ENCODE measurements at regions not wholly inside any gene's neighbourhood (a gene's known extent, or its start where the extent isn't known, plus 50 kb on each side); places are given as distances from the start of the nearest gene placed in this dataset.

GRCh38 chr6:151167034-151167433 is 72.7 kb upstream of the AKAP12 start:
- Mint-ChIP-seq H3K4me3 (no peak overlapping the region), H3K27me3 (peaks cover 2% of the 10 kb centered on the region), H3K27ac (no peak overlapping the region), H3K4me1 (ENCODE audit: low read depth) (no peaks in the 10 kb centered on the region), H3K9me3 (peaks cover 1% of the 10 kb centered on the region), H3K36me3 (ENCODE audit: low read depth) (no peaks in the 10 kb centered on the region)
- intact Hi-C loops (cut with micrococcal nuclease): no loop called here
- ATAC-seq: no peak
- CTCF ChIA-PET: no interaction called here
- TF ChIP-seq, protein P1, sequence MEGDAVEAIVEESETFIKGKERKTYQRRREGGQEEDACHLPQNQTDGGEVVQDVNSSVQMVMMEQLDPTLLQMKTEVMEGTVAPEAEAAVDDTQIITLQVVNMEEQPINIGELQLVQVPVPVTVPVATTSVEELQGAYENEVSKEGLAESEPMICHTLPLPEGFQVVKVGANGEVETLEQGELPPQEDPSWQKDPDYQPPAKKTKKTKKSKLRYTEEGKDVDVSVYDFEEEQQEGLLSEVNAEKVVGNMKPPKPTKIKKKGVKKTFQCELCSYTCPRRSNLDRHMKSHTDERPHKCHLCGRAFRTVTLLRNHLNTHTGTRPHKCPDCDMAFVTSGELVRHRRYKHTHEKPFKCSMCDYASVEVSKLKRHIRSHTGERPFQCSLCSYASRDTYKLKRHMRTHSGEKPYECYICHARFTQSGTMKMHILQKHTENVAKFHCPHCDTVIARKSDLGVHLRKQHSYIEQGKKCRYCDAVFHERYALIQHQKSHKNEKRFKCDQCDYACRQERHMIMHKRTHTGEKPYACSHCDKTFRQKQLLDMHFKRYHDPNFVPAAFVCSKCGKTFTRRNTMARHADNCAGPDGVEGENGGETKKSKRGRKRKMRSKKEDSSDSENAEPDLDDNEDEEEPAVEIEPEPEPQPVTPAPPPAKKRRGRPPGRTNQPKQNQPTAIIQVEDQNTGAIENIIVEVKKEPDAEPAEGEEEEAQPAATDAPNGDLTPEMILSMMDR (IDR thresholded peaks at IDR 0.05): no peak
- no peak for DNase-seq
- POLR2A ChIA-PET: no interaction called here

- H3K27me3 Mint-ChIP-seq: peaks cover 7% of the 10 kb centered on the region
- no peaks in the 10 kb centered on the region for H3K36me3 Mint-ChIP-seq (ENCODE audit: low read depth)
- DNase-seq: no peak
- H3K9me3 Mint-ChIP-seq: peaks cover 1% of the 10 kb centered on the region
- TF ChIP-seq, protein P1 (IDR thresholded peaks at IDR 0.05): no peak
- CTCF ChIA-PET: no interaction called here
- no peak overlapping the region for H3K27ac Mint-ChIP-seq
- intact Hi-C loops (cut with micrococcal nuclease): no loop called here
- ATAC-seq: no peak
- H3K4me1 Mint-ChIP-seq (ENCODE audit: low read depth): no peaks in the 10 kb centered on the region
- H3K4me3 Mint-ChIP-seq: no peak overlapping the region
- POLR2A ChIA-PET: no interaction called here
Measured at GRCh38 chr6:151170622-151171246, 69.0 kb upstream of the AKAP12 start.

DNA sequence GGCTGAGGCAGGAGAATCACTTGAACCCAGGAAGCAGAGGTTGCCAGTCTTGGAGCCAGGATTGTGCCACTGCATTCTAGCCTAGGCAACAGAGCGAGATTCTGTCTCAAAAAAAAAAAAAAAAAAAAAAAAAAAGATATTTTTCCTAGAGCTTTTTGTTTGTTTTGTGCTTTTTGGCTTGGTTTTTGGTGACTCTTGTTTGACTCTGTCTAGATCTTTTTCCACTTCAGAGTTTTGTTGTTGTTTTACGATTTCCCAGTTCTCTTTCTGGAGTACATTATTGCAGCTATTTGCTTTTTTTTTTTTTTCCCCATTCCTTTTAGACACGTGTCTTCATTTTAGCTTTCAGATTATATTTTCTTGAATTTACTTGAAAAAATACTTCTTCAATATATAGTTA is 67.0 kb upstream of the AKAP12 start:
- CTCF ChIA-PET: no interaction called here
- H3K9me3 Mint-ChIP-seq: no peaks in the 10 kb centered on the region
- POLR2A ChIA-PET: no interaction called here
- peaks cover 7% of the 10 kb centered on the region for H3K27me3 Mint-ChIP-seq
- ATAC-seq (no peak), DNase-seq (no peak)
- intact Hi-C loops (cut with micrococcal nuclease): no loop called here
- no peak overlapping the region for H3K27ac Mint-ChIP-seq
- H3K4me1 Mint-ChIP-seq (ENCODE audit: low read depth): no peaks in the 10 kb centered on the region
- H3K36me3 Mint-ChIP-seq (ENCODE audit: low read depth): no peaks in the 10 kb centered on the region
- TF ChIP-seq, protein P1 (IDR thresholded peaks at IDR 0.05): no peak
- no peak overlapping the region for H3K4me3 Mint-ChIP-seq

DNA sequence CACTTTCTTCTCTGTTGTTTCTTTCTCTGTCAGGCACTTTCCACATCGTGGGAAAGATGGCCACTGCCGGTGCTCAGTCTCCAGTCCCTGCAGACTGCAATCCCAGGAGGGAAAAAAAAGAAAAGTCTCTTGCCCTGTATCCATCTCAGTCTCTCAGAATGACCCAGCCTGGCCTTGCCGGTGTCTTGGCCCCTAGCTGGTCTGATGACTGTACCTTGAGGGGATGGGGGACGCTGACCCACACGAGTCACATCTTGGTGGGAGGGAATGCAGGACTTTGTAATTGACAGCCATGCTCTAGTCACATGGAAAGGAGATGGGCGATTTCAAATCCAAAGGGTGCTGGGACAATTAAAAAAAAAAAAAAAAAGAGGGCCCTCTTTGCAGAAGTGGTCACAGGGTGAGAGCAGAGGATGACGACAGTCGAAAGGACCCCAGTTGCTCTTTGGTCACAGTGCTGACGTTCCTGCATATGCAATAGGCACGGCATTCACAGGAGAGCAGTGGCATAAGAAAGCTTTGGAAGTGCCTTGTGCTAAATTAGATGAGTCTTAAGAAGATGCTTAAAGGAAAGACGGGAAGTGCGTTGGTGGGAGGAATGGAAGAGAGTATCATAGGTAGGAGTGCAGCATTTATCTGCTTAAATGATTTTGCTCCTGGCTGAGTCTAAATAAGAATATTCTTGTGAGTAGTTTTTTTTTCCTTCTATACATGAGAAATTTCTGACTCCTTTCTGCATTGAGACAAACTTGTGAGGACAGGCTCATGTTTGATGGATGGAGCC is 63.9 kb upstream of the AKAP12 start:
- no peaks in the 10 kb centered on the region for H3K4me1 Mint-ChIP-seq (ENCODE audit: low read depth)
- ChIA-PET CTCF (no interaction called here), POLR2A (no interaction called here)
- no peak overlapping the region for H3K4me3 Mint-ChIP-seq
- peaks cover 10% of the 10 kb centered on the region for H3K27me3 Mint-ChIP-seq
- no peak for DNase-seq
- H3K27ac Mint-ChIP-seq: no peak overlapping the region
- no peak for ATAC-seq
- intact Hi-C loops (cut with micrococcal nuclease): no loop called here
- H3K36me3 Mint-ChIP-seq (ENCODE audit: low read depth): no peaks in the 10 kb centered on the region
- H3K9me3 Mint-ChIP-seq: no peaks in the 10 kb centered on the region
- TF ChIP-seq, protein P1 (IDR thresholded peaks at IDR 0.05): no peak
